GM23338 (cell line): ENCODE measurements at regions not wholly inside any gene's neighbourhood (a gene's known extent, or its start where the extent isn't known, plus 50 kb on each side); places are given as distances from the start of the nearest gene placed in this dataset.

Source experiments
- ATAC-seq: fragments of 200-7000 bp; cut with Tn5 transposase; 3 replicates; pipeline ENCODE4 v1.9.1; 2020
- DNase-seq: peaks from one replicate; pipeline ENCODE4 v3.0.0-alpha.2; 2015; ENCODE audit warnings: low spot score
- H2AFZ ChIP-seq: fragments of 200-600 bp; sonication (generic); 2 replicates; pipeline ENCODE4 v1.8.0; 2016; ENCODE audit warnings: antibody characterized with exemption, mild to moderate bottlenecking, moderate library complexity
- H3F3A ChIP-seq: fragments of 200-600 bp; sonication (generic); replicated peaks from 2 replicates; pipeline ENCODE4 v1.8.0; 2017; ENCODE audit warnings: antibody characterized with exemption, mixed run types, low read depth
- H3K27ac ChIP-seq: fragments of 200-600 bp; sonication (generic); 2 replicates; pipeline ENCODE4 v1.6.1; 2016; ENCODE audit warnings: low read depth
- H3K27me3 ChIP-seq: fragments of 200-600 bp; sonication (generic); 2 replicates; pipeline ENCODE4 v1.8.0; 2016; ENCODE audit warnings: mild to moderate bottlenecking, mixed run types, moderate library complexity; ENCODE audit not compliant: insufficient read depth
- H3K36me3 ChIP-seq: fragments of 200-600 bp; sonication (generic); 2 replicates; pipeline ENCODE4 v1.8.0; 2016; ENCODE audit warnings: mild to moderate bottlenecking; ENCODE audit not compliant: insufficient read depth
- H3K4me1 ChIP-seq: fragments of 200-600 bp; sonication (generic); 2 replicates; pipeline ENCODE4 v1.8.0; 2016; ENCODE audit warnings: mild to moderate bottlenecking, moderate library complexity; ENCODE audit not compliant: insufficient read depth
- H3K4me2 ChIP-seq: fragments of 200-600 bp; sonication (generic); 2 replicates; pipeline ENCODE4 v1.7.1; 2017; ENCODE audit warnings: mixed run types
- H3K4me3 ChIP-seq: fragments of 200-600 bp; sonication (generic); 2 replicates; pipeline ENCODE4 v1.6.1; 2016; ENCODE audit warnings: mixed run types
- H3K79me2 ChIP-seq: fragments of 200-600 bp; sonication (generic); replicated peaks from 2 replicates; pipeline ENCODE4 v1.8.0; 2017; ENCODE audit warnings: mild to moderate bottlenecking; ENCODE audit not compliant: insufficient read depth
- H3K9me2 ChIP-seq: fragments of 200-600 bp; sonication (generic); 2 replicates; pipeline ENCODE4 v1.8.0; 2017; ENCODE audit not compliant: insufficient read depth
- H4K20me1 ChIP-seq: fragments of 200-600 bp; sonication (generic); replicated peaks from 2 replicates; pipeline ENCODE4 v1.8.0; 2017; ENCODE audit warnings: mild to moderate bottlenecking; ENCODE audit not compliant: insufficient read depth
- H3K27ac Mint-ChIP-seq: 2 replicates; pipeline ENCODE4 v1.8.0; 2020; ENCODE audit warnings: inconsistent platforms, mild to moderate bottlenecking, moderate library complexity, mixed read lengths
- H3K27me3 Mint-ChIP-seq: 3 replicates; pipeline ENCODE4 v1.8.0; 2022; ENCODE audit warnings: low read depth, mild to moderate bottlenecking, moderate library complexity, mixed read lengths, inconsistent platforms; ENCODE audit not compliant: insufficient read depth, poor library complexity
- H3K36me3 Mint-ChIP-seq: 3 replicates; pipeline ENCODE4 v1.8.0; 2021; ENCODE audit warnings: low read depth, mild to moderate bottlenecking, inconsistent platforms, moderate library complexity, mixed read lengths
- H3K4me1 Mint-ChIP-seq: 3 replicates; pipeline ENCODE4 v1.8.0; 2020; ENCODE audit warnings: mild to moderate bottlenecking, inconsistent platforms, mixed read lengths
- H3K4me3 Mint-ChIP-seq: 3 replicates; pipeline ENCODE4 v1.8.0; 2021; ENCODE audit warnings: moderate library complexity, mild to moderate bottlenecking, inconsistent platforms, mixed read lengths
- H3K9me3 Mint-ChIP-seq: 3 replicates; pipeline ENCODE4 v1.8.0; 2020; ENCODE audit warnings: moderate library complexity, mild to moderate bottlenecking, inconsistent platforms, mixed read lengths
- EZH2phosphoT487 ChIP-seq: fragments of 200-600 bp; sonication (generic); IDR thresholded peaks from one replicate; pipeline ENCODE4 v1.8.1; 2018; ENCODE audit warnings: antibody characterized with exemption; ENCODE audit not compliant: unreplicated experiment
- JUNB ChIP-seq: IDR thresholded peaks from one replicate; pipeline ENCODE4 v1.6.1; 2016; ENCODE audit warnings: antibody characterized with exemption; ENCODE audit not compliant: unreplicated experiment
- POLR2AphosphoS5 ChIP-seq: IDR thresholded peaks from 2 replicates; pipeline ENCODE4 v1.6.1; 2016; ENCODE audit warnings: antibody characterized with exemption, low read depth
- REST ChIP-seq: IDR thresholded peaks from one replicate; pipeline ENCODE4 v1.6.1; 2018; ENCODE audit warnings: antibody characterized with exemption; ENCODE audit not compliant: unreplicated experiment
- STAT1 ChIP-seq: IDR thresholded peaks from one replicate; pipeline ENCODE4 v1.6.1; 2016; ENCODE audit warnings: antibody characterized with exemption; ENCODE audit not compliant: unreplicated experiment
- ZNF114 ChIP-seq: fragments of 250-450 bp; sonication (Bioruptor Pico); IDR thresholded peaks from 2 replicates; pipeline ENCODE4 v1.5.0; 2020; ENCODE audit warnings: mild to moderate bottlenecking, moderate library complexity
- ZNF331 ChIP-seq: fragments of 250-450 bp; sonication (Bioruptor Pico); IDR thresholded peaks from 2 replicates; pipeline ENCODE4 v1.5.0; 2020; ENCODE audit warnings: low read depth, mild to moderate bottlenecking, moderate library complexity
- ZNF462 ChIP-seq: fragments of 250-450 bp; sonication (Bioruptor Pico); IDR thresholded peaks from 2 replicates; pipeline ENCODE4 v1.5.0; 2020; ENCODE audit warnings: mild to moderate bottlenecking, moderate library complexity

GRCh38 chr12:103182299-103182698, 224.8 kb downstream of the ASCL1 start:
- Histone ChIP-seq H3K27ac (no peak overlapping the region), H3K79me2 (no peaks in the 10 kb centered on the region), H2AFZ (no peak overlapping the region), H3K27me3 (no peaks in the 10 kb centered on the region), H3K9me2 (peaks cover 17% of the 10 kb centered on the region; the same call in 1 of the 2 replicates), H3K4me2 (no peak overlapping the region), H4K20me1 (no peaks in the 10 kb centered on the region), H3F3A (no peaks in the 10 kb centered on the region), H3K36me3 (no peaks in the 10 kb centered on the region), H3K4me1 (no peaks in the 10 kb centered on the region), H3K4me3 (no peak overlapping the region)
- Mint-ChIP-seq H3K9me3 (no peaks in the 10 kb centered on the region), H3K4me1 (no peaks in the 10 kb centered on the region), H3K4me3 (no peak overlapping the region), H3K27ac (no peak overlapping the region), H3K36me3 (no peaks in the 10 kb centered on the region), H3K27me3 (peaks cover 5% of the 10 kb centered on the region)
- ATAC-seq = no peak
- no peak for TF ChIP-seq ZNF114 (CRISPR knock-in tag)
- no peak for DNase-seq

GRCh38 chr12:103196467-103196866, 239.0 kb downstream of the ASCL1 start:
- no peak for TF ChIP-seq POLR2AphosphoS5
- no peak for TF ChIP-seq EZH2phosphoT487
- TF ChIP-seq JUNB = no peak
- TF ChIP-seq REST = no peak
- TF ChIP-seq STAT1 = no peak
- TF ChIP-seq ZNF331 (CRISPR knock-in tag) = no peak
- no peak for TF ChIP-seq ZNF462 (CRISPR knock-in tag)

More at GRCh38 chr12:103196467-103196866, 239.0 kb downstream of the ASCL1 start:
- Histone ChIP-seq H2AFZ (no peak overlapping the region), H3K36me3 (no peaks in the 10 kb centered on the region), H3K4me3 (no peak overlapping the region), H4K20me1 (no peaks in the 10 kb centered on the region), H3K27ac (no peak overlapping the region), H3K27me3 (no peaks in the 10 kb centered on the region), H3F3A (no peaks in the 10 kb centered on the region), H3K9me2 (no peaks in the 10 kb centered on the region; the same call in 1 of the 2 replicates), H3K79me2 (no peaks in the 10 kb centered on the region), H3K4me1 (peaks cover 10% of the 10 kb centered on the region; the same call in 1 of the 2 replicates), H3K4me2 (no peak overlapping the region)
- Mint-ChIP-seq H3K4me3 (no peak overlapping the region), H3K4me1 (peaks cover 15% of the 10 kb centered on the region), H3K36me3 (no peaks in the 10 kb centered on the region), H3K27ac (no peak overlapping the region), H3K27me3 (no peaks in the 10 kb centered on the region), H3K9me3 (peaks cover 4% of the 10 kb centered on the region; the same call in 2 of the 3 replicates)
- DNase-seq = no peak
- no peak for ATAC-seq
